Mesenchymal stem cell (in vitro differentiated cells and primary cell): ENCODE measurements at regions not wholly inside any gene's neighbourhood (a gene's known extent, or its start where the extent isn't known, plus 50 kb on each side); places are given as distances from the start of the nearest gene placed in this dataset.

Experiments used
- DNase-seq: peaks from one replicate; pipeline ENCODE4 v3.0.0-alpha.2; 2013
- H2AFZ ChIP-seq: one replicate; pipeline ENCODE4 v1.6.1; 2013; ENCODE audit warnings: low read depth, mild to moderate bottlenecking, control low read depth, inconsistent platforms, low read length, moderate library complexity
- H2AK5ac ChIP-seq: 2 replicates; pipeline ENCODE4 v1.6.1; 2013; ENCODE audit warnings: low read length, moderate library complexity, mild to moderate bottlenecking, inconsistent platforms; ENCODE audit not compliant: severe bottlenecking
- H2BK120ac ChIP-seq: one replicate; pipeline ENCODE4 v1.6.1; 2013; ENCODE audit warnings: low read depth, mild to moderate bottlenecking, inconsistent platforms, low read length, moderate library complexity
- H2BK12ac ChIP-seq, 2 experiments: one replicate each; pipeline ENCODE4 v1.6.1; 2013; ENCODE audit warnings: inconsistent platforms in 2 of 2, low read length in 2 of 2, mild to moderate bottlenecking in 2 of 2, moderate library complexity in 2 of 2, control low read depth in 1 of 2
- H2BK15ac ChIP-seq: one replicate; pipeline ENCODE4 v1.6.1; 2013; ENCODE audit warnings: mild to moderate bottlenecking, low read depth, inconsistent platforms; ENCODE audit not compliant: poor library complexity, severe bottlenecking
- H2BK5ac ChIP-seq: 2 replicates; pipeline ENCODE4 v1.6.1; 2013; ENCODE audit warnings: low read depth, mild to moderate bottlenecking, low read length, control low read depth, inconsistent platforms; ENCODE audit not compliant: poor library complexity, severe bottlenecking
- H3K14ac ChIP-seq, 2 experiments: one replicate each; pipeline ENCODE4 v1.6.1; 2013; ENCODE audit warnings: inconsistent platforms in 2 of 2, low read length in 2 of 2, control low read depth in 1 of 2, mild to moderate bottlenecking in 1 of 2, moderate library complexity in 1 of 2
- H3K18ac ChIP-seq, 2 experiments: one replicate each; pipeline ENCODE4 v1.6.1; 2013; ENCODE audit warnings: inconsistent platforms in 2 of 2, low read length in 2 of 2, control low read depth in 1 of 2, low read depth in 1 of 2, mild to moderate bottlenecking in 1 of 2
- H3K23ac ChIP-seq, 2 experiments: one replicate each; pipeline ENCODE4 v1.6.1; 2013; ENCODE audit warnings: inconsistent platforms in 2 of 2, low read length in 2 of 2, mild to moderate bottlenecking in 2 of 2, moderate library complexity in 2 of 2, control low read depth in 1 of 2
- H3K27ac ChIP-seq: 2 replicates; pipeline ENCODE4 v1.5.1; 2013; ENCODE audit warnings: mild to moderate bottlenecking, moderate library complexity, low read length, control low read depth, inconsistent platforms; ENCODE audit not compliant: poor library complexity, severe bottlenecking
- H3K27me3 ChIP-seq, 2 experiments: 2 replicates each; pipeline versions ENCODE4 v1.6.1 to v1.7.0; 2013; ENCODE audit warnings: low read length in 2 of 2, mild to moderate bottlenecking in 2 of 2, moderate library complexity in 2 of 2, control low read depth in 1 of 2, inconsistent platforms in 1 of 2; ENCODE audit not compliant: control insufficient read depth in 1 of 2, insufficient read depth in 1 of 2
- H3K36me3 ChIP-seq, 2 experiments: 2 replicates each; pipeline versions ENCODE4 v1.6.1 to v1.7.0; 2013; ENCODE audit warnings: low read length in 2 of 2, control low read depth in 1 of 2, inconsistent platforms in 1 of 2, low read depth in 1 of 2, mild to moderate bottlenecking in 1 of 2; ENCODE audit not compliant: insufficient read depth in 2 of 2, control insufficient read depth in 1 of 2
- H3K4ac ChIP-seq, 2 experiments: one replicate each; pipeline ENCODE4 v1.6.1; 2013; ENCODE audit warnings: inconsistent platforms in 2 of 2, low read length in 2 of 2, mild to moderate bottlenecking in 2 of 2, moderate library complexity in 2 of 2, control low read depth in 1 of 2, low read depth in 1 of 2
- H3K4me1 ChIP-seq: 2 replicates; pipeline ENCODE4 v1.6.1; 2013; ENCODE audit warnings: low read depth, low read length, control low read depth; ENCODE audit not compliant: control insufficient read depth, insufficient read depth
- H3K4me2 ChIP-seq: 2 replicates; pipeline ENCODE4 v1.6.1; 2013; ENCODE audit warnings: low read length, mild to moderate bottlenecking, inconsistent platforms; ENCODE audit not compliant: poor library complexity, severe bottlenecking
- H3K4me3 ChIP-seq, 2 experiments: 2 replicates each; pipeline versions ENCODE4 v1.5.1 to v1.7.0; 2013; ENCODE audit warnings: low read length in 2 of 2, mild to moderate bottlenecking in 2 of 2, control low read depth in 1 of 2, low read depth in 1 of 2; ENCODE audit not compliant: insufficient read depth in 1 of 2
- H3K79me1 ChIP-seq: replicated peaks from 2 replicates; pipeline ENCODE4 v1.6.1; 2013; ENCODE audit warnings: mild to moderate bottlenecking, control low read depth, low read length, inconsistent platforms; ENCODE audit not compliant: poor library complexity, severe bottlenecking
- H3K9ac ChIP-seq: 2 replicates; pipeline ENCODE4 v1.7.0; 2013; ENCODE audit warnings: mild to moderate bottlenecking, low read length, moderate library complexity
- H3K9me3 ChIP-seq: 2 replicates; pipeline ENCODE4 v1.7.0; 2013; ENCODE audit warnings: mild to moderate bottlenecking, low read length; ENCODE audit not compliant: control insufficient read depth
- H4K8ac ChIP-seq: one replicate; pipeline ENCODE4 v1.6.1; 2013; ENCODE audit warnings: inconsistent platforms, mild to moderate bottlenecking, low read length, moderate library complexity
- H4K91ac ChIP-seq: one replicate; pipeline ENCODE4 v1.6.1; 2013; ENCODE audit warnings: mild to moderate bottlenecking, low read length, inconsistent platforms
- WGBS: methylation state at CpG from one replicate; pipeline ENCODE4 v1.1.7; 2013; ENCODE audit warnings: mixed read lengths; 5-methylcytosine and 5-hydroxymethylcytosine counted together

DNA sequence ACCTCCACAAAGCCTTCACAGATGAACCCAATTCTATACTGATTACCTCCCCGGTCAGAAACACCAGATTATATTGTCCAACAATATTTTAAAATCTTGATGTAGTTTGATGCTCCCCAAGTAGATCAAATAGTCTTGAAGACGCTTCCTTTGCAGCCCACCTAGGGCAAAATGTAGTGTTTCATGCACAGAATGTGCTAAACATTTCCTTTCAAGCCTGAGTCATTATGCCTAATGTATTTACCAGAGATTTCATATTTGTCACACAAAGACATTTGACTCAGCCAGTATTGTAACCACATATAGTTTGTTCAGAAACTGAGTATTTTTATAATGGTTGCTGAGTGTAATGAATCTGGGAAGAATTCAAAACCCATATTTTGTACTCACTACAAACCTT is 1396.8 kb downstream of the LRRC4C start:
- Histone ChIP-seq H4K91ac (no peak overlapping the region), H3K36me3 (no peaks in the 10 kb centered on the region), H3K4ac (no peak overlapping the region), H3K27me3 (no peaks in the 10 kb centered on the region), H3K27ac (no peak overlapping the region), H3K4me2 (no peak overlapping the region), H2BK15ac (no peak overlapping the region), H2AFZ (no peak overlapping the region), H2AK5ac (no peak overlapping the region), H2BK120ac (no peak overlapping the region), H3K23ac (no peak overlapping the region), H2BK12ac (no peak overlapping the region), H3K18ac (no peak overlapping the region), H2BK5ac (no peak overlapping the region), H3K9me3 (peaks cover 2% of the 10 kb centered on the region), H4K8ac (no peak overlapping the region), H3K4me3 (no peak overlapping the region), H3K4me1 (no peaks in the 10 kb centered on the region), H3K9ac (no peak overlapping the region), H3K79me1 (no peaks in the 10 kb centered on the region), H3K14ac (no peak overlapping the region)
- no peak for DNase-seq
- 50% methylated on average over 1 of the region's 2 CpGs for WGBS

DNA sequence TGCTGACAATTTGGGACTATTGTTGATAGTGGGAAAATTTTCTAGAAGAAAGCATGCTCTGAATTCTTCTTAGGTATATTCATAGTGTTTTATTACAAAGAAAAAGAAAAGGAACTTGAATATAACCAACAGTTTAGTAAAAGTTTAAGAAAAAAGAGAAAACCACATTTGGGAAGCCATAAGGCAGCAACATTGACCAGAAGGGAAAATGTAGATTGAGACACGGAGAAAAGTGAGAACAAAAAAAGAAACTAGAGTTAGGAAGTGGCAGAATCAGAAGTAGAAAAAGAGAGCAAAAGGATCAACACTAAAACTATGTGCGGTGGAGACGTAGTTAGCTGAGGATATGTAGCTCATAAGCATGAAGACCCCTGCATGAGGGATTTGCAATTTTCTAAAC is 1398.2 kb downstream of the LRRC4C start:
- no peak overlapping the region for H3K4me3 ChIP-seq
- WGBS: 82% methylated on average over 3 of the region's 3 CpGs

DNA sequence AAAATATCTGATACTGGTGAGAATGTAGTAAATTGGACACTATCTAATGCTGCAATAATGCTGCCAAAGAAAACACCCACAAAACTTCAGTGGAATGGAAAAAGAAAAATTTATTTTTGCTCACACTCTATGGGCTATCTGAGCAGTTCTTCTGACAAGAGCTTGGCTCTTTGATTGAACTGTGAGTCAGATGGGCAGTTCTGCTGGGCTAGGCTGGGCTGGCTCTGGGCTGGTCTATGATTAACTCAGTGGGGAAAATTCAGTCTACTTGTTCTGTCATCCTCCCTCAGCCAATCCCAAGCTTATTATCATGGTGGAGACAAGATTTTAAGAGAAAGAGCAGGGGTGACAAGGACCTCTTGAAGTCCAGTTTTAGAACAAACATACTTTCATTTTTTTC is 1404.8 kb downstream of the LRRC4C start:
- no peaks in the 10 kb centered on the region for H3K36me3 ChIP-seq
- no peak overlapping the region for H2BK5ac ChIP-seq
- no peak overlapping the region for H2BK12ac ChIP-seq
- H3K4me2 ChIP-seq: no peak overlapping the region
- H3K4me1 ChIP-seq: no peaks in the 10 kb centered on the region
- no peak overlapping the region for H3K4me3 ChIP-seq
- no peak overlapping the region for H3K27ac ChIP-seq
- no peak overlapping the region for H2BK15ac ChIP-seq
- H3K14ac ChIP-seq: no peak overlapping the region
- no peak for DNase-seq
- no peaks in the 10 kb centered on the region for H3K27me3 ChIP-seq
- no peak overlapping the region for H4K91ac ChIP-seq
- H2AFZ ChIP-seq: no peak overlapping the region
- no peak overlapping the region for H4K8ac ChIP-seq
- no peak overlapping the region for H3K23ac ChIP-seq
- no peak overlapping the region for H3K9ac ChIP-seq
- no peaks in the 10 kb centered on the region for H3K79me1 ChIP-seq
- no peak overlapping the region for H2AK5ac ChIP-seq
- H2BK120ac ChIP-seq: no peak overlapping the region
- no peak overlapping the region for H3K4ac ChIP-seq
- H3K18ac ChIP-seq: no peak overlapping the region
- H3K9me3 ChIP-seq: peaks cover 4% of the 10 kb centered on the region

More for the DNA sequence above, 1398.2 kb downstream of the LRRC4C start:
- H2AK5ac ChIP-seq: no peak overlapping the region
- H3K27ac ChIP-seq: no peak overlapping the region
- H3K14ac ChIP-seq: no peak overlapping the region
- no peak overlapping the region for H2BK12ac ChIP-seq
- H3K4me1 ChIP-seq: no peaks in the 10 kb centered on the region
- no peak overlapping the region for H4K8ac ChIP-seq
- H3K9me3 ChIP-seq: no peaks in the 10 kb centered on the region
- H2BK120ac ChIP-seq: no peak overlapping the region
- H3K9ac ChIP-seq: no peak overlapping the region
- H3K4ac ChIP-seq: no peak overlapping the region
- no peak overlapping the region for H2BK15ac ChIP-seq
- H3K4me2 ChIP-seq: no peak overlapping the region
- H3K23ac ChIP-seq: no peak overlapping the region
- no peaks in the 10 kb centered on the region for H3K79me1 ChIP-seq
- no peak for DNase-seq
- no peak overlapping the region for H2AFZ ChIP-seq
- no peak overlapping the region for H3K18ac ChIP-seq
- no peak overlapping the region for H2BK5ac ChIP-seq
- H3K27me3 ChIP-seq: no peaks in the 10 kb centered on the region
- H3K36me3 ChIP-seq: no peaks in the 10 kb centered on the region
- no peak overlapping the region for H4K91ac ChIP-seq

DNA sequence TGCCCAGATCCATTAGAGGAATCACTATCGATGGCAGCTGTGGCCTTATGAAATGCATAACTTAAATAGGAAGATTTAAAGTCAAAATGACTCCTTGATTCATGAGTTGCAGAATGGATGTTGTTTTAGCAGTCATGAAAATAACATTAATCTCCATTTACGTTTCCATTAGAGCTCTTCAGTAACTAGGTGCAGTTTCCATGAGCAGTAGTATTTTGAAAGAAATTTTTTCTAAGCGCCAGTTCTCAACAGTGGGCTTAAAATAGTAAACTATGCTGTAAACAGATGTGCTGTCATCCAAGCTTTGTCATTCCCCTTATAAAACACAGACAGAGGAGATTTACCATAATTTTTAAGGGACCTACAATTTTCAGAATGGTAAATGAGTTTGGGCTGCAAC is 1414.1 kb downstream of the LRRC4C start:
- no peak overlapping the region for H3K4ac ChIP-seq
- H3K23ac ChIP-seq: no peak overlapping the region
- H4K8ac ChIP-seq: no peak overlapping the region
- no peaks in the 10 kb centered on the region for H3K4me1 ChIP-seq
- no peak overlapping the region for H2BK15ac ChIP-seq
- H2AK5ac ChIP-seq: no peak overlapping the region
- H2AFZ ChIP-seq: no peak overlapping the region
- peaks cover 4% of the 10 kb centered on the region for H3K9me3 ChIP-seq
- H3K9ac ChIP-seq: no peak overlapping the region
- no peak overlapping the region for H4K91ac ChIP-seq
- no peak overlapping the region for H3K18ac ChIP-seq
- DNase-seq: no peak
- H3K4me2 ChIP-seq: no peak overlapping the region
- WGBS: 90% methylated on average over 2 of the region's 3 CpGs
- H3K27ac ChIP-seq: no peak overlapping the region
- H3K79me1 ChIP-seq: no peaks in the 10 kb centered on the region
- H3K14ac ChIP-seq: no peak overlapping the region
- H3K4me3 ChIP-seq: no peak overlapping the region
- no peaks in the 10 kb centered on the region for H3K36me3 ChIP-seq
- no peak overlapping the region for H2BK120ac ChIP-seq
- H3K27me3 ChIP-seq: no peaks in the 10 kb centered on the region
- no peak overlapping the region for H2BK5ac ChIP-seq
- no peak overlapping the region for H2BK12ac ChIP-seq
